HG02623 (cell line): ENCODE measurements at regions not wholly inside any gene's neighbourhood (a gene's known extent, or its start where the extent isn't known, plus 50 kb on each side); places are given as distances from the start of the nearest gene placed in this dataset.
"Not testable (repeated sequence)": the region's sequence is repeated elsewhere in the genome, so short reads cannot be mapped to it uniquely, and the experiment has no call there.

ENCODE experiments used
- ATAC-seq: cut with Tn5 transposase; IDR thresholded peaks from one replicate; pipeline ENCODE4 v1.9.1; 2021; ENCODE audit warnings: moderate library complexity; ENCODE audit not compliant: unreplicated experiment

GRCh38 chr1:74818241-74818640 lies 85.3 kb downstream of the TYW3 start:
- no peak for ATAC-seq

GRCh38 chr1:74818661-74819456 lies 85.9 kb downstream of the TYW3 start:
- no peak for ATAC-seq

GRCh38 chr1:74822851-74823401 lies 90.0 kb downstream of the TYW3 start:
- no peak for ATAC-seq

GRCh38 chr1:74824497-74825107 lies 91.7 kb downstream of the TYW3 start:
- peak; percentile 90 for ATAC-seq

- ATAC-seq: no peak
Measured at GRCh38 chr1:74830766-74831165, 97.8 kb downstream of the TYW3 start.

GRCh38 chr1:74834261-74834660 lies 101.3 kb downstream of the TYW3 start:
- no peak for ATAC-seq

- ATAC-seq: no peak
Measured at GRCh38 chr1:74835051-74835450, 102.1 kb downstream of the TYW3 start.

GRCh38 chr1:74842726-74843125 lies 109.8 kb downstream of the TYW3 start:
- no peak for ATAC-seq

GRCh38 chr1:74847715-74848114 lies 114.8 kb downstream of the TYW3 start:
- no peak for ATAC-seq

- ATAC-seq: no peak
Measured at GRCh38 chr1:74853756-74854155, 120.8 kb downstream of the TYW3 start.

GRCh38 chr1:74856174-74856573 lies 123.2 kb downstream of the TYW3 start:
- no peak for ATAC-seq

GRCh38 chr1:74857676-74858075 lies 124.7 kb downstream of the TYW3 start:
- ATAC-seq: peak; percentile 48

- ATAC-seq: peak; percentile 68
Measured at GRCh38 chr1:74858136-74858535, 125.2 kb downstream of the TYW3 start.

GRCh38 chr1:74861867-74862266 lies 128.9 kb downstream of the TYW3 start:
- ATAC-seq: no peak

GRCh38 chr1:74869702-74870101 lies 136.8 kb downstream of the TYW3 start:
- ATAC-seq: no peak

GRCh38 chr1:74877366-74877765 lies 144.4 kb downstream of the TYW3 start:
- ATAC-seq: not testable (repeated sequence)

- ATAC-seq: no peak
Measured at GRCh38 chr1:74895411-74895810, 162.5 kb downstream of the TYW3 start.

- ATAC-seq: no peak
Measured at GRCh38 chr1:74908131-74908530, 175.2 kb downstream of the TYW3 start.

GRCh38 chr1:74908797-74909196 lies 175.8 kb downstream of the TYW3 start:
- ATAC-seq: no peak

- no peak for ATAC-seq
Measured at GRCh38 chr1:74913978-74914377, 181.0 kb downstream of the TYW3 start.

GRCh38 chr1:74933500-74933899 lies 200.5 kb downstream of the TYW3 start:
- ATAC-seq: no peak

- ATAC-seq: no peak
Measured at GRCh38 chr1:74935446-74935845, 198.7 kb upstream of the LHX8 start.
